Neural progenitor cell (in vitro differentiated cells): ENCODE measurements at regions not wholly inside any gene's neighbourhood (a gene's known extent, or its start where the extent isn't known, plus 50 kb on each side); places are given as distances from the start of the nearest gene placed in this dataset.

Experiments
- DNase-seq: peaks from one replicate; pipeline ENCODE4 v3.0.0-alpha.2; 2016; ENCODE audit warnings: low spot score
- H2AFZ ChIP-seq: fragments of 200-600 bp; sonication (generic); replicated peaks from 2 replicates; pipeline ENCODE4 v1.6.1; 2016; ENCODE audit warnings: antibody characterized with exemption
- H3F3A ChIP-seq: fragments of 200-600 bp; sonication (generic); 2 replicates; pipeline ENCODE4 v1.6.1; 2016; ENCODE audit warnings: antibody characterized with exemption, low read depth
- H3K27ac ChIP-seq: fragments of 200-600 bp; sonication (generic); 2 replicates; pipeline ENCODE4 v1.5.1; 2016; ENCODE audit warnings: mild to moderate bottlenecking
- H3K27me3 ChIP-seq: fragments of 200-600 bp; sonication (generic); 2 replicates; pipeline ENCODE4 v1.6.1; 2016; ENCODE audit warnings: mild to moderate bottlenecking, moderate library complexity
- H3K36me3 ChIP-seq: fragments of 200-600 bp; sonication (generic); 2 replicates; pipeline ENCODE4 v1.5.1; 2016
- H3K4me1 ChIP-seq: fragments of 200-600 bp; sonication (generic); 2 replicates; pipeline ENCODE4 v1.6.1; 2016; ENCODE audit warnings: mixed run types
- H3K4me2 ChIP-seq: fragments of 200-600 bp; sonication (generic); 2 replicates; pipeline ENCODE4 v1.6.1; 2016
- H3K4me3 ChIP-seq: fragments of 200-600 bp; sonication (generic); 2 replicates; pipeline ENCODE4 v1.5.1; 2016
- H3K79me2 ChIP-seq: fragments of 200-600 bp; sonication (generic); 2 replicates; pipeline ENCODE4 v1.6.1; 2016; ENCODE audit warnings: low read depth
- H3K9ac ChIP-seq: fragments of 200-600 bp; sonication (generic); 2 replicates; pipeline ENCODE4 v1.6.1; 2016
- H3K9me3 ChIP-seq: fragments of 200-600 bp; sonication (generic); 2 replicates; pipeline ENCODE4 v1.5.1; 2016; ENCODE audit warnings: low read depth
- H4K20me1 ChIP-seq: fragments of 200-600 bp; sonication (generic); 2 replicates; pipeline ENCODE4 v1.6.1; 2016; ENCODE audit warnings: low read depth
- H3K27ac Mint-ChIP-seq: 3 replicates; pipeline ENCODE4 v1.8.0; 2021; ENCODE audit warnings: mixed read lengths
- H3K27me3 Mint-ChIP-seq: 2 replicates; pipeline ENCODE4 v1.8.0; 2022; ENCODE audit warnings: low read depth, mild to moderate bottlenecking, inconsistent platforms, moderate library complexity, mixed read lengths; ENCODE audit not compliant: insufficient read depth
- H3K36me3 Mint-ChIP-seq: 3 replicates; pipeline ENCODE4 v1.8.0; 2021; ENCODE audit warnings: mixed read lengths
- H3K4me1 Mint-ChIP-seq: 3 replicates; pipeline ENCODE4 v1.8.0; 2021; ENCODE audit warnings: mixed read lengths
- H3K4me3 Mint-ChIP-seq: 3 replicates; pipeline ENCODE4 v1.8.0; 2021; ENCODE audit warnings: mild to moderate bottlenecking, moderate library complexity, mixed read lengths
- H3K9me3 Mint-ChIP-seq: 3 replicates; pipeline ENCODE4 v1.8.0; 2020; ENCODE audit warnings: mixed read lengths
- EZH2 ChIP-seq: fragments of 200-600 bp; sonication (generic); IDR thresholded peaks from 2 replicates; pipeline ENCODE4 v1.6.1; 2017; ENCODE audit warnings: antibody characterized with exemption, mild to moderate bottlenecking, moderate library complexity
- EZH2phosphoT487 ChIP-seq: fragments of 200-600 bp; sonication (generic); IDR thresholded peaks from 2 replicates; pipeline ENCODE4 v1.6.1; 2017; ENCODE audit warnings: antibody characterized with exemption
- TF ChIP-seq, protein P1 (sequence below): fragments of 200-600 bp; sonication (generic); IDR thresholded peaks from 2 replicates; pipeline ENCODE4 v1.5.1; 2017; ENCODE audit warnings: antibody characterized with exemption, mild to moderate bottlenecking

DNA sequence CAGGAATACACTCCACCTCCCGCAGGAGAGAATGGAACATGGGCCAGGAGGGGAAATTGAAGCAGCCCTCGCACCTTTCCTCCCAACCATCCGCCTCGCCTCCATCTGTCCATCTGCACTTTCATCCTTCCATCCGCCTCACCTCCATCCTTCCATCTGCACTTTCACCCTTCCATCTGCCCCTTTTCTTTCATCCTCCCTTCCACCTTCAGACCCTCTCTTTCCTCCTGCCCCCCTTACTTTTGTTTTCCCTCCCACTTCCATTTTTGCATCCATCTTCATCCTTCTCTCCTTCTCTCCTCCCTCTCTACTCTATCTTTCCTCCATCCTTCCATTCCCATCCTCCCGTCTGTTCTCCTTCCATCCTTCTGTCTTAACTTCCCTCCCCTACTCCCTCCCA, 92.2 kb upstream of the ZNF536 start:
- Histone ChIP-seq H3K27me3 (no peaks in the 10 kb centered on the region), H3K4me1 (peaks cover 19% of the 10 kb centered on the region), H3K4me3 (no peak overlapping the region), H3K4me2 (no peak overlapping the region), H2AFZ (no peak overlapping the region), H3K9ac (no peak overlapping the region), H3F3A (no peaks in the 10 kb centered on the region), H3K9me3 (no peaks in the 10 kb centered on the region), H3K79me2 (no peaks in the 10 kb centered on the region), H3K36me3 (no peaks in the 10 kb centered on the region), H3K27ac (no peak overlapping the region), H4K20me1 (no peaks in the 10 kb centered on the region)
- H3K27me3 Mint-ChIP-seq, result peaks cover 8% of the 10 kb centered on the region
- H3K36me3 Mint-ChIP-seq, result peaks cover 3% of the 10 kb centered on the region
- H3K4me3 Mint-ChIP-seq, result no peak overlapping the region
- no peak for DNase-seq
- H3K9me3 Mint-ChIP-seq, result no peaks in the 10 kb centered on the region
- H3K4me1 Mint-ChIP-seq, result peaks cover 34% of the 10 kb centered on the region
- H3K27ac Mint-ChIP-seq, result no peak overlapping the region
- TF ChIP-seq, protein P1, sequence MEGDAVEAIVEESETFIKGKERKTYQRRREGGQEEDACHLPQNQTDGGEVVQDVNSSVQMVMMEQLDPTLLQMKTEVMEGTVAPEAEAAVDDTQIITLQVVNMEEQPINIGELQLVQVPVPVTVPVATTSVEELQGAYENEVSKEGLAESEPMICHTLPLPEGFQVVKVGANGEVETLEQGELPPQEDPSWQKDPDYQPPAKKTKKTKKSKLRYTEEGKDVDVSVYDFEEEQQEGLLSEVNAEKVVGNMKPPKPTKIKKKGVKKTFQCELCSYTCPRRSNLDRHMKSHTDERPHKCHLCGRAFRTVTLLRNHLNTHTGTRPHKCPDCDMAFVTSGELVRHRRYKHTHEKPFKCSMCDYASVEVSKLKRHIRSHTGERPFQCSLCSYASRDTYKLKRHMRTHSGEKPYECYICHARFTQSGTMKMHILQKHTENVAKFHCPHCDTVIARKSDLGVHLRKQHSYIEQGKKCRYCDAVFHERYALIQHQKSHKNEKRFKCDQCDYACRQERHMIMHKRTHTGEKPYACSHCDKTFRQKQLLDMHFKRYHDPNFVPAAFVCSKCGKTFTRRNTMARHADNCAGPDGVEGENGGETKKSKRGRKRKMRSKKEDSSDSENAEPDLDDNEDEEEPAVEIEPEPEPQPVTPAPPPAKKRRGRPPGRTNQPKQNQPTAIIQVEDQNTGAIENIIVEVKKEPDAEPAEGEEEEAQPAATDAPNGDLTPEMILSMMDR, result no peak
- TF ChIP-seq EZH2phosphoT487, result no peak
- TF ChIP-seq EZH2, result no peak

DNA sequence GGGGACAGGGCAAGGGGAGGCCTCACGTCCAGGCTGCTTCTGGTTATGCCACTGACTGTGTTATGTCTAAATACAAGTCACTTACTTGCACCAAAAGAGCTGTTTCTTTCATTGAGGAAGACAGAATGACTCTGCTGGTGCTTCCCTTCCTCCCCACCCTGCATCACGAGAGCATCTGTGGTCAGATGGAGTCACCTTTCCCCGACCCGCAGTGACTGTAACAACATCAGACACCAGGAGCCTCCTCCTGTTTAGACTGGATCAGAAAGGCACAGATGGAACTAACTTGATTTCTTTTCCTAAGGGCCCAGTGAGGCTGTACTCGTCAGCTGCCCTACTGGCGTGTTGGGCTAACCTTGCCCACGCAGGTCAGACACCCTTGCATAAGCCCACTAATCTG, 90.3 kb upstream of the ZNF536 start:
- peaks cover 8% of the 10 kb centered on the region for H3K27me3 Mint-ChIP-seq

DNA sequence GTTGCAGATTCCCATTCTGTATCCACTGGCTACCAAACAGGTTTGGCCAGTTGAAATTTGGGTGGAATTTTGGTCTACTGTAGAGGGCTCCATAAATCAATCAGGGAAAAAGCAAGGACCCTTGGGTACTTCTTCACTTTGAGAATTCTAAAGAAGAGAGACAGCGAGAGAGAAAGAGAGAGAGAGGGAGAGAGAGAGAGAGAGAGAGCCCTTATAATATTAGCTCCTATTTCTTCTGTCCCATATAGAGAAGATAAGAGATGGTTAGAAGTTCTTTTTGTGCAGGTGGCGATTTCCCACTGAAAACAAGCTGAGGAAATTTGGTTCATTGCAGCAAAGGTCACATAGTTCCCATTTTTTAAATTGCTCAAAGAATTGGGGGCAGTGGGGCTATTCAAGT, 88.6 kb upstream of the ZNF536 start:
- no peak for DNase-seq
- H3K27ac Mint-ChIP-seq, result no peak overlapping the region
- Histone ChIP-seq H3K4me3 (no peak overlapping the region), H3K79me2 (no peaks in the 10 kb centered on the region), H3F3A (no peaks in the 10 kb centered on the region), H3K9me3 (no peaks in the 10 kb centered on the region), H3K36me3 (no peaks in the 10 kb centered on the region), H3K27me3 (no peaks in the 10 kb centered on the region), H4K20me1 (no peaks in the 10 kb centered on the region), H3K27ac (no peak overlapping the region), H2AFZ (no peak overlapping the region), H3K9ac (no peak overlapping the region), H3K4me1 (no peaks in the 10 kb centered on the region), H3K4me2 (no peak overlapping the region)
- peaks cover 9% of the 10 kb centered on the region for H3K4me1 Mint-ChIP-seq
- peaks cover 7% of the 10 kb centered on the region for H3K27me3 Mint-ChIP-seq
- no peak overlapping the region for H3K4me3 Mint-ChIP-seq
- H3K9me3 Mint-ChIP-seq, result no peaks in the 10 kb centered on the region
- peaks cover 3% of the 10 kb centered on the region for H3K36me3 Mint-ChIP-seq
- TF ChIP-seq EZH2phosphoT487 (no peak), EZH2 (no peak)
- TF ChIP-seq, protein P1, result no peak

More for the DNA sequence above, 90.3 kb upstream of the ZNF536 start:
- Histone ChIP-seq H3K27me3 (no peaks in the 10 kb centered on the region), H3K27ac (no peak overlapping the region), H3K9me3 (no peaks in the 10 kb centered on the region), H3K9ac (no peak overlapping the region), H3K36me3 (no peaks in the 10 kb centered on the region), H3K4me1 (peaks cover 7% of the 10 kb centered on the region), H3K4me2 (no peak overlapping the region), H3F3A (no peaks in the 10 kb centered on the region), H4K20me1 (no peaks in the 10 kb centered on the region), H3K79me2 (no peaks in the 10 kb centered on the region), H3K4me3 (no peak overlapping the region), H2AFZ (no peak overlapping the region)
- TF ChIP-seq, protein P1, result no peak
- TF ChIP-seq EZH2phosphoT487 (no peak), EZH2 (no peak)
- DNase-seq, result no peak
- Mint-ChIP-seq H3K4me1 (peaks cover 19% of the 10 kb centered on the region), H3K27ac (no peak overlapping the region), H3K9me3 (no peaks in the 10 kb centered on the region), H3K4me3 (no peak overlapping the region), H3K36me3 (peaks cover 3% of the 10 kb centered on the region)
